Activated CD4-positive, alpha-beta T cell treated with anti-CD3 and anti-CD28 coated beads, Interleukin-2, amount 50 U/mL, for 1 hour (primary cell): ENCODE measurements at regions not wholly inside any gene's neighbourhood (a gene's known extent, or its start where the extent isn't known, plus 50 kb on each side); places are given as distances from the start of the nearest gene placed in this dataset.
"Not testable (repeated sequence)": the region's sequence is repeated elsewhere in the genome, so short reads cannot be mapped to it uniquely, and the experiment has no call there.

Source experiments
- DNase-seq: peaks from one replicate; pipeline ENCODE4 v3.0.0-alpha.2; 2020

DNA sequence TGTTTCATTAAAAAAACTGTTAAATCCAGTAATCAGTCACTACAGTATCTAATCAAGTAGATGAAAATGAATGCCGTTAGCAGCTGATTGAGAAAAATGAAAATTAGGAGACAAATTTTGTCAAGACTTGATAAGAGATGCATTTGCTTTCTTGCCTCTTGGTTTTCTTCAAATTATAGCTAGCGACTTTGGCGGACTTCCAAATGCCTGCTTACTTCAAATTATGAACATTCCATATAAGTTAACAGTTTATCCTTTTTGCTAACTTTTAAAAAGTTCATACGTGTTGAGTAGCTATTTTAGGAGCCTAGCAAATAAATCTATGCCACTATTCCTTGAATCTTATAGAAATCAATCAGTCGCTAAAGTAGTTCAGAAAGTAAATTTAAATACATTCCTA lies 58.8 kb downstream of the PPP4R3C start:
- DNase-seq, result no peak

DNA sequence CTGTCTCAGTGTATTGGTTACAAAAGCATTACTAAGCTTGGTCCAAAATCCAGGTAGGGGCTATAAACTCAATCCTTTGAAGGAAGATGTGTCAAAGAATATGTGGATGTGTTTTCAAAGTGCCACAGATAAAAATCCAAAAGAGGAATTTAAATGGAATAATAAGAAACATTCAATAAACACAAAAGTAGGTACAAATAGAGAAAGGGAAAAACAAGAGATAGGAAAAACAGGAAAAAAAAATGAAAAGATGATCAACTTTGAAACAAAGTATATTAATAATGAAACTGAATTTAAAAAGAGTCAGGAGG lies 64.0 kb downstream of the PPP4R3C start:
- no peak for DNase-seq

DNA sequence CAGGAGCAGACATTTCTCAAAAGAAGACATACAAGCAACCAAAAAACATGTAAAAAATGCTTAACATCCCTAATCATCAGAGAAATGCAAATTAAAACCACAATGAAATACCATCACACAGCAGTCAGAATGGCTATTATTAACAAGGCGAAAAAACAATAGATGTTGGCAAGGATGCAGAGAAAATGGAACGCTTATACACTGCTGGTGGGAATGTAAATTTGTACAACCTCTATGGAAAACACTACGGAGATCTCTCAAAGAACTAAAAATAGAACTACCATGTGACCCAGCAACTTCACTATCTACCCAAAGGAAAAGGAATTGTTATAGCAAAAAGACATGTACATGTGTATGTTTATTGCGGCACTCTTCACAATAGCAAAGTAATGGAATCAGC lies 71.5 kb downstream of the PPP4R3C start:
- DNase-seq, result no peak

- no peak for DNase-seq
These were observed 81.7 kb downstream of the PPP4R3C start for GRCh38 chrX:27381419-27381818.

- no peak for DNase-seq
These were observed 82.8 kb downstream of the PPP4R3C start for GRCh38 chrX:27380163-27380845.

- DNase-seq, result no peak
These were observed 109.1 kb downstream of the PPP4R3C start for GRCh38 chrX:27354021-27354420.

- no peak for DNase-seq
These were observed 112.7 kb downstream of the PPP4R3C start for GRCh38 chrX:27350476-27350875.

DNA sequence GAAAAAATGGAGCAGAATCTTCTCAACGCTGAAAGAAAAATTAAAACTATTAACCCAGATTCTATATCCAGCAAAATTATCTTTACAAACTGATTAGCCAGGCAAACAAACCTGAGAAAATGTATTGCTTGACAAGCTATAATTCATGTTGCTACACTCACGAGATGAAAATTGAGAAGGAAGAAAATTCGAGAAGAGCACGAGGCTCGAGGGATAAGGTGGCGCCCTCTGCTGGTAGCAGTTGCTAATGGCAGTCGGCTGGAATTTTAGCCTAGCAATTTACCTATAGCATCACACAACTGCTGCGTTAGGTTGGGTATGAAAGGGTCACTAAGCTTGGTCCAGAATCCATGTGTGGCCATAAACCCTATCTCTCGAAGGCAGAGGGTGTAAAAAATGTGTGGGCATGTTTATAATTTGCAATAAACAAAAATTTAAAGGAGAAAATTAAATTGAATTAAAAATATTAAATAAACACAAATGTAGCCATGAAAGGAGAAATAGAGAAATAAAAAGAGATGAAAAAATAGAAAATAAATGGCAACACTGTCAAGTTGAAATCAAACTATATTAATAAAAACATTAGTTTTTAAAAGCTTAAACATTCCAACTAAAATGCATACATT lies 126.6 kb downstream of the PPP4R3C start:
- peak; percentile 2 for DNase-seq

DNA sequence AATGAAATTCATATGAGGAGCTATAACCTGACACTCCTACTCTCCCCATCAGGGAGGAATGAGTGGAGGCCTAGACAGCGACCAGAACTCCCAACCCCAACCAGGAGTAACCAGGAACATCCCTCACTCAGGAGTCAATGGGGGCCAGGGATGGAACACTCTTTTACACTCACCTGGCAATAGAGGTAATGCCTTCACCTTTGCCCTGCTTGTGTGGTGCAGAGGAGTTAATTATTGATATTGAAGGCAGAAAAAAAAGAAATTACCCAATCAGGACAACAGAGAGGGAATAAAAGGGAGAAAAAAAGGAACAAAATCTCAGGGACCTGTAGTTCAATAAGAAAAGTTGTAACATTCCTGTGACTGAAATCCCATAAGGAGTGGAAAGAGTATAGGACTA lies 141.5 kb downstream of the PPP4R3C start:
- DNase-seq, result no peak

DNA sequence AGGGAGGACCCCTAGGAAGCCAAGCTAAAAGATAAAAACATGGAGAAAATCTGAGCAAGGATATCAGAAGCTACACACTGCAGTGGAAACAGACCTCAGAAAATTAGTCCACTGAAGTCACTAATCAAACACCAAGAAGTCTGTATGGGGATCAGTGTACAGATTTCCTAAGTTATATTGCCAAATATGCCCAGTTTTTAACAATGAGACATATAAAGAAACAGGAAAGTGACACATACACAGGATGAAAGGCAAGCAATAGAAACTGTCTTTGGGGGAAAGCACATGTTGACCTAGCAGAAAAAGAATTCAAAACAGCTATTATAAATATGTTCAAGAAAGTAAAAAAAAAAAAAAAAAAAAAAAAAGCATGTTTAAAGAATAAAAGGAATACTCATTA lies 153.7 kb downstream of the PPP4R3C start:
- no peak for DNase-seq

DNA sequence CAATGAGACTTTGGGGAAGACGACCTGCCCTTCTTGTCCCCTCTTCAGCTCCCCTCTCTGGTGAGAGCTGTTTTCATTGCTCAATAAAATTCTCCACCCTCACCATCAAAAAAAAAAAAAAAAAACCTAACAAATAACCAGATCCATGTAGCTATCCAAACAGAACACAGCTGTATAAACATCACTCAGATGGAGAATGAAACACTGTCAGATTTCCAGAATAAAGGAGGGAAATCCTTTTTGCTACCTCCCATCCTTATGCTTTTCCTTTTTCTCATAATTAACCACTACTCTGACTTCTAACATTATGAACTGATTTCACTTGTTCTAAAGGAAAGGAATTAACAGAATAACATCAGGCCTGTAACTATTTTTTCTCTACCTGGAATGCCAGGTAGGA lies 155.6 kb downstream of the PPP4R3C start:
- DNase-seq, result no peak

GRCh38 chrX:27292552-27292951 lies 170.6 kb downstream of the PPP4R3C start:
- DNase-seq, result not testable (repeated sequence)

DNA sequence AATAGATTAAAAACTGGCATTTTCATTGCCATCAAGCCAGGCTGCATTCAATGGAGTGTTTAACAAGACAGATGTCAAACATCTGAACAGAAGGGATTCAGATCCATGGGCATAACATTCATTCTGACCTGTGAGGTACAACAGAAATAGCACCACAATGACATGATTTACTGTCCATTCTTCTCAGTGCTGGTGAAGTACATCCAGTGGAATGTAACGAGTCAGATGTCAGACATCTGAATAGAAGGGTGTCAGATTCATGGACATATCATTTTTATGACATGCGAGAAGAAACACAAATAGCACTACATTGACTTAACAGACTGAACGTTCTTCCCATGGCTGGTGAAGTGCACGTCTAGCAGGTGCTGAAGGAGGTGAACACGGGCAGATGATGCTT lies 186.4 kb downstream of the PPP4R3C start:
- DNase-seq, result no peak

DNA sequence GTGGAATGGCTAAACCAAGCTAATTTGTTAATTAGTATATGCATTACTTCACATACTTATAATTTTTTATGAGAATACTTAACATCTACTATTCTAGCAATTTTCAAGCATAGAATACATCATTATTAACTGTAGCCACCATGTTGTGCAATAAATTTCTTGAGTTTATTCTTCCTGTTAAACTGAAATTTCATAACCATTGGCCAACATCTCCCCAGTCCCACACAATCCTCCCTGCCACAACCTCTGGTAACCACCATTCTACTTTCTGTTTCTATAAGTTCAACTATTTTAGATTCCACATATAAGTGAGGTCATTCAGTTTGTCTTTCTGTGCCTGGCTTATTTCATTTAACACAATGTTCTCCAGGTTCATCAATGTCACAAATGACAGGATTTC lies 208.5 kb downstream of the PPP4R3C start:
- no peak for DNase-seq

- no peak for DNase-seq
These were observed 211.8 kb downstream of the PPP4R3C start for GRCh38 chrX:27251369-27251768.

DNA sequence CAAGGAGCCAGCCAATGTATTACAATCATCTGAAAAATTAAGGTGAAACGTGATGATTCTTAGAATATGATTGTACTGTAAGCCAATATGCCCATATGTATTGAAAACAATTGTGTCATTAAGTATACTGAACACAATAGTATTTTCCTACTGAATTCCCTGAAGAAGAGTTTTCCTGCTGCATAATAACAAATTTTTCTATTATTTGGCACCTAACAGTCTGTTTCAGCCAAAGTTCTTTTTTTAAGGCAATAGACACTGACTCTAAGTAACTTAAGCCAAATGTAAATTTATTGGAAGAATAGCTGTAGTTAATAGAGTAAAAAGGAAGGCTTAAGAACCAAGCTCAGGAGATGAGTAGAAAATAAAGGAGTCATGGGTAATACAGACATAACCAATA lies 220.6 kb downstream of the PPP4R3C start:
- DNase-seq, result no peak

DNA sequence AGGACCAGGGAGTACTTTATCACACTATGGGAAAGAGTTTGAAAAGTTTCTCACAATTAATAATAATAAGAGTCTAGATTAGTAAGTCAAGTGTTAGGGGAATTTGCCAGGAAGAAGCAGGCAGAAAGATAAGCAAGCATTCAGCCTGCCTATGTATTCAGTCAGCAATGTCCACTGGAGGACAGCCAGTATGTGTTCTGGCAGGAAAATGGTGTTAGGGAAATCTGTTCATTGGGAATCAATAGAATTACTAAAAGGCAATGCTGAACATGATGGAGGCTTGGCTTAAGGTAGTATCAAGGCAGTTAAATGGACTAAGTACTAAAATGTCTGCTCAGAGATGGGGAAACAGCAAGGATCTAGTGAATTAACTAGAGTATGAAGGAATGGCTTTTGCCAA lies 221.2 kb downstream of the PPP4R3C start:
- DNase-seq, result no peak

DNA sequence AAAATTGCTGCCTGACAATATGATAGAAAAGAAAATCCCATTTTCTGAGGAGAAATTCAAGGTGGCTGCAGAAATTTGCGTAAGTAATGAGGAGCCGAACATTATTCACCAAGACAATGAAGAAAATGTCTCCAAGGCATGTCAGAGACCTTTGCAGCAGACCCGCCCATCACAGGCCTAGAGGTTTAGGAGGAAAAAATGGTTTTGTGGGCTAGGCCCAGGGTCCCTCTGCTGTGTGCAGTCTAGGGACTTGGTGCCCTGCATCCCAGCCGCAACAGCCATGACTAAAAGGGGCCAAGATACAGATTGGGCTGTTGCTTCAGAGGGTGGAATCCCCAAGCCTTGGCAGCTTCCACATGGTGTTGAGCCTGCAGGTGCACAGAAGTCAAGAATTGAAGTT lies 223.1 kb downstream of the PPP4R3C start:
- DNase-seq, result not testable (repeated sequence)

GRCh38 chrX:27236681-27237080 lies 226.5 kb downstream of the PPP4R3C start:
- DNase-seq, result no peak

DNA sequence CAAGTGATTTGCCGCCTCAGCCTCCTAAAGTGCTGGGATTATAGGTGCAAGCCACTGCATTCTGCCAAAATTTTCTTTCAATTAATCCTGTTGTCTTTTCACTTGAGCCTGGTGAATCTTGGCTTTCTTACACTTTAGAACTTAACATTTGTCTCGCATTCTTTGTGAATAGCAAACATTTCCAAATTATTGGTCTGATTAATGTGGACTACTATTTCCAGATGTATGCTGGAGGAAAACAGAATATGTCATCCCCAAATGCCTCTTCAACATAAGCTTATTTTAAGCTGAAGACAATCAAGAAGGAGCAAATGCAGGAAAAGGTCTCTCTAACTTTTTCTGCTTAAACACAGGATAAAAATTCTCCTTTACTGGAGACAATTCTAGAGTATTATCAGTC lies 233.4 kb downstream of the PPP4R3C start:
- DNase-seq, result no peak

- DNase-seq, result no peak
These were observed 240.5 kb downstream of the PPP4R3C start for GRCh38 chrX:27222661-27223060.

DNA sequence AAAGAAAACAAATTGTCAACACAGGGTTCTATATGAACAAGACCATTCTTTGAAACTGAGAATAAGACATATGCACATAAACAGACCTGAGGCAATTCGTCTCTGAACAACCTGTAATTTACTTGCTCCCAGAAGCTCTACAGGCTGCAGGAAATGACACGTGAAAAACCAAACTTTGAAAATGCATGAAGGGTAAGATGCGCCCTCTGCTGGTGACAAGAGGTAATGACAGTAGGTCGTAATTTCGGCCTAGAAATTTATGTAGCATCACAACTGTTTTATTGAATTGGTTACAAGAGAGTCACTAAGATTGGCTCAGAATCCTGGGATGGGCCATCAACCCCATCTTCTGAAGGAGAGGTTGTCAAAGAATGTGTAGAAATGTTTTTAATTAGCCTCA lies 276.5 kb downstream of the PPP4R3C start:
- DNase-seq, result no peak

GRCh38 chrX:27163236-27163635 lies 299.9 kb downstream of the PPP4R3C start:
- no peak for DNase-seq

DNA sequence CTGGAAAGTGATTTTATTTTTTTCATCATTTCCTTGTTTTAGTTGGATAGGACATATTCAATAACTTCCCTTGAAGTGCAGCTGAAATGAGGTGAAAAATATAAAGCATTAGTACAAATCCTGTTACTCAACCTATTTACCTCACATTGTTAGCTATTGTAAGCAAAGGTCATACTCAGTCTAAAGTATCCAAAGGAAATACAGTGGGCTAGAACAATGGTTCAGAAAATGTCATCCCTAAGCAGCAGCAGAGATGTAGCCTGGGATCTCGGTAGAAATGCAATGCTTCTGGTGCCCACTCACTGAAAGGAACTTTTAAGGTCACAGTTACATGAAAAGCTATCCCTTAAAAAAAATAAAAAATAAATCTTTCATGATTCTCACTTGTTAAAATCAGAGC lies 300.6 kb downstream of the PPP4R3C start:
- DNase-seq, result no peak

- DNase-seq, result not testable (repeated sequence)
These were observed 306.2 kb downstream of the PPP4R3C start for GRCh38 chrX:27156921-27157320.
